ENCODE measurements at regions not wholly inside any gene's neighbourhood (a gene's known extent, or its start where the extent isn't known, plus 50 kb on each side); places are given as distances from the start of the nearest gene placed in this dataset.

DNA sequence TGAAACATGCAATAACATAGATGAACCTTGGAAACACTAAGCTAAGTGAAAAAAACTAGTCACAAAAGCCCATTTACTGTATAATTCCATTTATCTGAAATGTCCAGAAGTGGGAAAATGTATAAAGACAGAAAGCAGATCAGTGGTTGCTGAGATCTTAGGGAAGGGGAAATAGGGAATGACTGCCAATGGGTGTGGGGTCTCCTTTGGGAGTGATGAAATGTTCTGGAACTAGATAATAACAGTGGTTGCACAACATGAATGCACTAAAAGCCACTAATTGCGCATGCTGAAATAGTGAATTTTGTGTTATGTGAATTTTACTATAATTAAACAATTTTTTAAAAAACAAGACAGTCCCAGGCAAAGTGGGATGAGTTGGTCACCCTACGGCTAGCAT lies 472.8 kb downstream of the CCDC171 start:
- no peak for DNase-seq

GRCh38 chr9:16026886-16027285 lies 474.0 kb downstream of the CCDC171 start:
- DNase-seq: no peak

DNA sequence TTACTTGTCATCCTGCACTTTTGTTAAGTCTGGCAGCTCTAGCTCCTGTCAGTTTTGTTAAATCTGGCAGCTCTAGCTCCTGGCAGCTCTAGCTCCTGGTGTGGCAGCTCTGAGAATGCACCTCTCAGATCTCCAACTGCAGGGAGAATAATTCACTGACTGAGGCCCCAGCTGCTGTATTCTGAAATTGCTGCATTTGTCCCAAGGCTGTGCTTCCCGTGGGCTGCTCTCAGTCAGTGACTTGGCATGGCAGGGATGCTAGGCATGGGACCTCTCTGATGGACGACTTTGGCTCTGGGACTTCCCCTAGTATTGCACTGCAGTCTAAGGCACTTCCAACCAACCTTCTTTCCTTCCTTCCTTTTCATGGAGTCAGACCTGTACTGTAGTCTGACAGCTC lies 475.7 kb downstream of the CCDC171 start:
- DNase-seq: no peak

GRCh38 chr9:16029046-16029615 lies 476.3 kb downstream of the CCDC171 start:
- DNase-seq: no peak

DNA sequence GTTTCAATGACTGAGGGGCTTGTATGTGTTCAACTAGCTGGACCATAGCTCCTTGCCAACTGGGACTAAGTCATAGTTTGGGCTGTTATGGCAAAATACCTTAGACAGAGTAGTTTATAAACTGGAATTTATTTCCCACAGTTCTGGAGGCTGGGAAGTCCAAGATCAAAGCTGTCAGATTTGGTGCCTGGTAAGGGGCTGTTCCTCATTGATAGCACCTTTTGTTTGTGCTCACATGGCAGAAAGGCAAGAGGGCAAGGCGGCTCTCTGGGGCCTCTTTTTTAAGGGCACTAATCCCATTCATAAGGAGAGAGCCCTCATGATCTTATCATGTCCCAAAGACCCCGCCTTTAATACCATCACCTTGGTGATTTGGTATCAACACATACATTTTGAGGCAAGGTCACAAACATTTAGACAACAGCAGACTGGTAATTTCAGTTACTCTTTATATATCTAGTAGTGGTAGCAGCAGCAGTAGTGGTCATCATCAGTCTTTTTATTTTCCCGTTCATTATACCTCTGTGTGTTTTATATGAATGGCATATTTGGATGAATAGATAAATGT lies 477.0 kb downstream of the CCDC171 start:
- no peak for DNase-seq

GRCh38 chr9:16030528-16031185 lies 477.8 kb downstream of the CCDC171 start:
- no peak for DNase-seq

- no peak for DNase-seq
Measured at GRCh38 chr9:16031486-16031885, 478.6 kb downstream of the CCDC171 start.

DNA sequence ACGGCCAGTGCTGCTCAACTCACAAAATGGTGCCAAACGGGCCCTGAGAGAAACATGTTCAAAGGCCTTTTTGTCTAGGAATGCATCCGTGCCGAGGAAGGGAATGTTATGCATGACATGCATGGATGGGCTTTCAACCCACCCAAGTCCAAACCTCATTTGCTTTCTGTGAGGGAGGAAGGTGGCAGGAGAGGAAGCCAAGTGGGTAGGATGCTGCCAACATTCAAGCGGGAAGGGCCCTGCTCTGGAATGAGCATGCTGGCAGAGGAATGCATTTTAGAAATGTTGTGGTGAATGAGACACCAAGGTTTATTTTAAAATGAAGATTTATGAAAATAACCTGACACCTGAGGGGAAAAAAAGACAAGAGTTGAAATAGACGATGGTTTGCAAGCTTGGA lies 479.1 kb downstream of the CCDC171 start:
- DNase-seq: no peak

- no peak for DNase-seq
Measured at GRCh38 chr9:16032799-16033198, 480.0 kb downstream of the CCDC171 start.

DNA sequence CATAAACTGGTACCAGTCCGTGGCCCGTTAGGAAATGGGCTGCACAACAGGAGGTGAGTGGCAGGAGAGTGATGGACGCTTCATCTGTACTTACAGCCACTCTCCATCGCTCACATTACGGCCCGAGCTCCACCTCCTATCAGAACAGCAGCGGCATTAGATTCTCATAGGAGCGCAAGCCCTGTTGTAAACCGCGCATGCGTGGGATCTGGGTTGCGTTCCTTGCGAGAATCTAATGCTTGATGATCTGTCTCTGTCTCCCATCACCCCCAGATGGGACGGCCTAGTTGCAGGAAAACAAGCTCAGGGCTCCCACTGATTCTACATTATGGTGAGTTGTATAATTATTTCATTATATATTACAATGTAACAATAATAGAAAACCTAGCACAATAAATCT lies 480.4 kb downstream of the CCDC171 start:
- DNase-seq: no peak

GRCh38 chr9:16033921-16034691 lies 481.3 kb downstream of the CCDC171 start:
- no peak for DNase-seq

GRCh38 chr9:16039218-16039987 lies 486.6 kb downstream of the CCDC171 start:
- no peak for DNase-seq

- DNase-seq: no peak
Measured at GRCh38 chr9:16039988-16040761, 487.3 kb downstream of the CCDC171 start.

- no peak for DNase-seq
Measured at GRCh38 chr9:16043756-16044578, 491.1 kb downstream of the CCDC171 start.

DNA sequence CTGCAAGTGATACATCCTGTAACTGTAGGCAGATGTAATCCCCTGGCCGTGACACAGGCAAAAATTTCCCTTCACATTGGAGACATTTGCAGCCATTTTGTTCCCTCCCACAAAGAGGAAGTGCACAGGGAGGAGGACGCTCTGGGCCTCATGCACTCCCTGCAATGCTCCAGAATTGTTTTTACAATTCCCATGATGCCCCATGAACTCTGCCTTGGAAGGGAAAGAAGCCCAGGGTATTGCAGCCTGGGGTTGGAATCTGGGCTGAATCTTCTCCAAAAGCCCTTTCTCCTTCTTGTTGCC lies 491.7 kb downstream of the CCDC171 start:
- DNase-seq: no peak

DNA sequence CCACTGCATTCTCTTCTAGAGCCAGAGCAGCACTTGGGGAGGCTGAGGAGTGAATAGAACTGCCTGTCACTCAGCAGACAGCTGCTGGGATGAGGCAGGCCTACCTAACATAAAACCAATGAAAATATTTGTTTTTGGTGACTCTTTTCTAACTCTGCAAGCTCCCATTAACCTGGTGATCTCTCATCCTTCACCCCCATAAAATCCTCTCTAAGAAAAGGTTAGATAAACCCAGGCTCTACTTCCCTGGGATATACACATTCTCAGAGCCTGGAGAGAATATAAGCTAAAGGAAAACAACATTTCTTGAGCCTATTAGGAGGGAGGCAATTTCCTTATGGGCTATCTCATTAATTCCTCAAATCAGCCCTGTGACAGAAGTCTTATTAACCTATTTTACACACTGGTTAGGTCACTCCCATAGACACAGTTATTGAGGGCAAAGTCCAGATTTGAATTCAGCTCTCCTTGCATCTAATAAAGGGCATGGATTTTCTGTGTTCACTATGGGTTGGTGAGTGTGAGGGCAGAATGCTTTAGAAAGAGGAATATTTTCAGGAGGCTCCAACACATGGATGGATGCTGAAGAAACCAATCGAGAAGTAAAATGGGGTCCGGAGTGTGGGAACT lies 492.9 kb downstream of the CCDC171 start:
- DNase-seq: no peak

- DNase-seq: no peak
Measured at GRCh38 chr9:16046713-16047112, 493.9 kb downstream of the CCDC171 start.

DNA sequence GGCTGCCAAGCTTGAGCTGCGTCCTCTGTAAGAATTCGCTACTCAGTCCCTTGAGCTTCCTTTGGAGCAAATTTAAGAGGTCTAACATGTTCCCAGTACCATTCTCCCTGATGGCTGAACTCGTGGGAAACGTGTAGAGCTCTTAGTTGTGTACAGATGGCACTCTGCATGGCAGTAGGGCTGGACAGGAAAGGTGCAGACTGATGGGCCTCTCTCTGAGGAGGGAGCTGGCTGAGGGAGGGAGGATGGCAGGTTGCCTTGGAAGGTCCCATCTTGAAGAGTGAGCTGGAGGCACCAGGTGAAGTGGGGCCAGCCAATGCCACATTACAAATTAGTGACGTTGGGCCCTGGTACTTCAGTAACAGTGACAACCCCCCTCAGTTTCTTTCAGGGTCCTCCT lies 495.3 kb downstream of the CCDC171 start:
- no peak for DNase-seq

DNA sequence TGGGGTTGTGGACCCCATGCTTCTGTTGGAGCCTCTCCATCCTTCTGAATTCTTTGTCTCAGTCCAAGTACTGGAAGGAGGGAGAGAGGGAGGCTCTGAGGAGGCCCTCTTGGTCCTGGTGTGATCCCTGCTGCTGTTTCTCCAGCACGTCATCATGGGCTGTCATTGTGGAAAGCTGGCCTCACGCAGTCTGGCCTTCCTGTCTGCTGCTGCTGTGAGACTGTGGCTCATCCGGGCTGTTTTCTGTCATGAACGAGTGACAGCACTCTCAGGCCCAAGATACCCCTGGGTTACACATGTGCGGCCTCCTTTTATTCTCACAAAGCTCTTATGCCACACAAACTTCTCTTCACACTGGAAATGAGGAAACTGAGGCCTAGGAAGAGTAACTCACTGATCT lies 499.3 kb downstream of the CCDC171 start:
- DNase-seq: no peak

DNA sequence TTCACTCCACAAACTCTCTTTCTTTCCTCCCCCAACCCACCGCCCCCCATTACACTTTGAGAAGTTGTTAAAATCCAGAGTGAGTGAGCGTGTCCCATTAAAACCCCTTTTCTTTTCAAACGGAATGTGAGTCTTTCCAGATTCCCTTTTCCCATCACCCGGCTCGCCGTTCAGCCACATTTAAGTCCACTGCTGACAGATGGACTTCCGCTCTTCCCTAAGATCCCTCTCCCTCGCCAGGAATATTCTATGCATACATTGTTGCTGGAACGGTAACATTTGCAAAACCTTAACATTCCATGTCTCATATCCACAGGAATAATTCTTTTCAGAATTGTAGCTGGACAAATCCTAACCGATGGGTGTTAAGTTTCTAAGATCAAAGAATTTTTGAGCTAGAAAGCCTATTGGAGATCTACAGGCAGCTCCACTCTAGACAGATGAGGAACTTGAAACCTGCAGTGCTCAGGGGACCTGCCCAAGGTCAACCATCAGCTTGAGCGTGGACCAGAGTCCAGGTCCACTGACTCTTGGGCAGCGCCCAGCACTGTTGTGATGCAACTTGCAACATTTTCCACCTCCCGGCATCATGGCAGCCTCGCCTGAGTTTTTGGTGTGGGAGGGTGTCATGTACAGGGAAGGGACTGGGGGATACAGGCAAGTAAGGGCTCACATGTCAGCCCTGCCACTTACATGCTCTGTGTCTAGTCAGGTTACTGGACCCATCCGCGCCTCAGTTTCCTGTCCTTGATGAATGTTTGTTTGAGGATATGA lies 500.1 kb downstream of the CCDC171 start:
- no peak for DNase-seq
